GM23338 (cell line): ENCODE measurements at regions not wholly inside any gene's neighbourhood (a gene's known extent, or its start where the extent isn't known, plus 50 kb on each side); places are given as distances from the start of the nearest gene placed in this dataset.

Source experiments
- ATAC-seq: fragments of 200-7000 bp; cut with Tn5 transposase; 3 replicates; pipeline ENCODE4 v1.9.1; 2020
- DNase-seq: peaks from one replicate; pipeline ENCODE4 v3.0.0-alpha.2; 2015; ENCODE audit warnings: low spot score
- H2AFZ ChIP-seq: fragments of 200-600 bp; sonication (generic); 2 replicates; pipeline ENCODE4 v1.8.0; 2016; ENCODE audit warnings: antibody characterized with exemption, mild to moderate bottlenecking, moderate library complexity
- H3F3A ChIP-seq: fragments of 200-600 bp; sonication (generic); replicated peaks from 2 replicates; pipeline ENCODE4 v1.8.0; 2017; ENCODE audit warnings: antibody characterized with exemption, mixed run types, low read depth
- H3K27ac ChIP-seq: fragments of 200-600 bp; sonication (generic); 2 replicates; pipeline ENCODE4 v1.6.1; 2016; ENCODE audit warnings: low read depth
- H3K27me3 ChIP-seq: fragments of 200-600 bp; sonication (generic); 2 replicates; pipeline ENCODE4 v1.8.0; 2016; ENCODE audit warnings: mild to moderate bottlenecking, mixed run types, moderate library complexity; ENCODE audit not compliant: insufficient read depth
- H3K36me3 ChIP-seq: fragments of 200-600 bp; sonication (generic); 2 replicates; pipeline ENCODE4 v1.8.0; 2016; ENCODE audit warnings: mild to moderate bottlenecking; ENCODE audit not compliant: insufficient read depth
- H3K4me1 ChIP-seq: fragments of 200-600 bp; sonication (generic); 2 replicates; pipeline ENCODE4 v1.8.0; 2016; ENCODE audit warnings: mild to moderate bottlenecking, moderate library complexity; ENCODE audit not compliant: insufficient read depth
- H3K4me2 ChIP-seq: fragments of 200-600 bp; sonication (generic); 2 replicates; pipeline ENCODE4 v1.7.1; 2017; ENCODE audit warnings: mixed run types
- H3K4me3 ChIP-seq: fragments of 200-600 bp; sonication (generic); 2 replicates; pipeline ENCODE4 v1.6.1; 2016; ENCODE audit warnings: mixed run types
- H3K79me2 ChIP-seq: fragments of 200-600 bp; sonication (generic); replicated peaks from 2 replicates; pipeline ENCODE4 v1.8.0; 2017; ENCODE audit warnings: mild to moderate bottlenecking; ENCODE audit not compliant: insufficient read depth
- H3K9me2 ChIP-seq: fragments of 200-600 bp; sonication (generic); 2 replicates; pipeline ENCODE4 v1.8.0; 2017; ENCODE audit not compliant: insufficient read depth
- H4K20me1 ChIP-seq: fragments of 200-600 bp; sonication (generic); replicated peaks from 2 replicates; pipeline ENCODE4 v1.8.0; 2017; ENCODE audit warnings: mild to moderate bottlenecking; ENCODE audit not compliant: insufficient read depth
- H3K27ac Mint-ChIP-seq: 2 replicates; pipeline ENCODE4 v1.8.0; 2020; ENCODE audit warnings: inconsistent platforms, mild to moderate bottlenecking, moderate library complexity, mixed read lengths
- H3K27me3 Mint-ChIP-seq: 3 replicates; pipeline ENCODE4 v1.8.0; 2022; ENCODE audit warnings: low read depth, mild to moderate bottlenecking, moderate library complexity, mixed read lengths, inconsistent platforms; ENCODE audit not compliant: insufficient read depth, poor library complexity
- H3K36me3 Mint-ChIP-seq: 3 replicates; pipeline ENCODE4 v1.8.0; 2021; ENCODE audit warnings: low read depth, mild to moderate bottlenecking, inconsistent platforms, moderate library complexity, mixed read lengths
- H3K4me1 Mint-ChIP-seq: 3 replicates; pipeline ENCODE4 v1.8.0; 2020; ENCODE audit warnings: mild to moderate bottlenecking, inconsistent platforms, mixed read lengths
- H3K4me3 Mint-ChIP-seq: 3 replicates; pipeline ENCODE4 v1.8.0; 2021; ENCODE audit warnings: moderate library complexity, mild to moderate bottlenecking, inconsistent platforms, mixed read lengths
- H3K9me3 Mint-ChIP-seq: 3 replicates; pipeline ENCODE4 v1.8.0; 2020; ENCODE audit warnings: moderate library complexity, mild to moderate bottlenecking, inconsistent platforms, mixed read lengths
- CTCF ChIP-seq, 2 experiments: fragments of 200-600 bp in 1 of 2; sonication (generic) in 1 of 2; conservative IDR thresholded peaks; 2 replicates each; pipeline versions ENCODE4 v1.5.1 to v1.6.1; 2016 to 2017; ENCODE audit warnings: antibody characterized with exemption in 2 of 2, low read depth in 2 of 2, mild to moderate bottlenecking in 2 of 2, moderate library complexity in 1 of 2
- ZNF114 ChIP-seq: fragments of 250-450 bp; sonication (Bioruptor Pico); IDR thresholded peaks from 2 replicates; pipeline ENCODE4 v1.5.0; 2020; ENCODE audit warnings: mild to moderate bottlenecking, moderate library complexity
- ZNF462 ChIP-seq: fragments of 250-450 bp; sonication (Bioruptor Pico); IDR thresholded peaks from 2 replicates; pipeline ENCODE4 v1.5.0; 2020; ENCODE audit warnings: mild to moderate bottlenecking, moderate library complexity
- TF ChIP-seq, protein P1 (sequence below): IDR thresholded peaks from 2 replicates; pipeline ENCODE4 v1.6.1; 2016; ENCODE audit warnings: antibody characterized with exemption

DNA sequence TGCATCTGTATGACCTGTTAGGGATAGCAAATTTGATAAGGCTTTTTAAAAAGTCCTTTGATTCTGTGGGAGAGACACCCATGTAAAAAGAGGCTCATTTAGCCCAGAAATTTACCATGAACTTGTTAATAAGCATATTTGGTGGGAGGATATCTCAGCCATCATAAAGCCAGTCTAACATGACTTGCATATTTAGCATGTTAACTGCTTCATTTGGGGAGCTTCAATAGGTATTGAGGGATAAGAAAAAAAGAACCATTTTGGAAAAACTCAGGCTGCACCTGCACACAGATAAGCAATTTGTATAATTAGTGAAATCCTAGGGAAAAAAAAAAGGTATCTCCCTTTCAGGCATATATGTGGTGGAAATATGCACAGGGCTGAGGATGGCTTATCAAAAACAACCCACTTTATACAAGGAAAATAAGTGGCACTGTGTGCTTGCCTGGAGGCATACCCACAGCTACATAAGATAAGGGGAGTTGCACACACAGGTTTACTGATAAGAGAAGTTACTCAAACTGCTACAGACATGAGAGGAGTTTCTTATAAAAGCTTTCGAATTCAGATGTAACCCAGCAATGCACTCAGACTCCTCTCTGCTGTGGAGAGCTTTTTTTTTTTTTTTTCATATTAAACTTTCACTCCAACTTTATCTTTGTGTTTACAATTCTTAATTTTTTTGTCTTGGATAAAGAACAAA lies 372.9 kb upstream of the RBMY1B start:
- ATAC-seq (no peak), DNase-seq (no peak)
- H3K27ac ChIP-seq: no peak overlapping the region
- Mint-ChIP-seq H3K36me3 (no peaks in the 10 kb centered on the region; the same call in 2 of the 3 replicates), H3K4me1 (no peaks in the 10 kb centered on the region), H3K27ac (no peak overlapping the region), H3K27me3 (no peaks in the 10 kb centered on the region), H3K9me3 (peaks cover 64% of the 10 kb centered on the region), H3K4me3 (no peak overlapping the region)
- no peak overlapping the region for H3K4me3 ChIP-seq
- no peaks in the 10 kb centered on the region for H3K27me3 ChIP-seq
- H2AFZ ChIP-seq: no peak overlapping the region
- no peaks in the 10 kb centered on the region for H3K36me3 ChIP-seq
- H3K4me1 ChIP-seq: no peaks in the 10 kb centered on the region
- H4K20me1 ChIP-seq: no peaks in the 10 kb centered on the region
- H3K9me2 ChIP-seq: no peaks in the 10 kb centered on the region
- TF ChIP-seq ZNF462 (CRISPR knock-in tag) (no peak), ZNF114 (CRISPR knock-in tag) (no peak), CTCF (conservative IDR thresholded peaks at IDR 0.05; ENCODE audit: low read depth in 2 of 2) (no peak)
- TF ChIP-seq, protein P1, sequence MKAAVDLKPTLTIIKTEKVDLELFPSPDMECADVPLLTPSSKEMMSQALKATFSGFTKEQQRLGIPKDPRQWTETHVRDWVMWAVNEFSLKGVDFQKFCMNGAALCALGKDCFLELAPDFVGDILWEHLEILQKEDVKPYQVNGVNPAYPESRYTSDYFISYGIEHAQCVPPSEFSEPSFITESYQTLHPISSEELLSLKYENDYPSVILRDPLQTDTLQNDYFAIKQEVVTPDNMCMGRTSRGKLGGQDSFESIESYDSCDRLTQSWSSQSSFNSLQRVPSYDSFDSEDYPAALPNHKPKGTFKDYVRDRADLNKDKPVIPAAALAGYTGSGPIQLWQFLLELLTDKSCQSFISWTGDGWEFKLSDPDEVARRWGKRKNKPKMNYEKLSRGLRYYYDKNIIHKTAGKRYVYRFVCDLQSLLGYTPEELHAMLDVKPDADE: no peak
- H3F3A ChIP-seq: no peaks in the 10 kb centered on the region
- H3K79me2 ChIP-seq: no peaks in the 10 kb centered on the region
- no peak overlapping the region for H3K4me2 ChIP-seq
